ENCODE measurements at regions not wholly inside any gene's neighbourhood (a gene's known extent, or its start where the extent isn't known, plus 50 kb on each side); places are given as distances from the start of the nearest gene placed in this dataset.
"Not testable (repeated sequence)": the region's sequence is repeated elsewhere in the genome, so short reads cannot be mapped to it uniquely, and the experiment has no call there.

GRCh38 chr6:84988766-84989165, 224.4 kb upstream of the TBX18 start:
- dilution Hi-C loops (cut with HindIII; ENCODE audit: low sequenced_read_pairs, unreplicated experiment); H3K36me3 ChIP-seq (ENCODE audit: control insufficient read depth, insufficient read depth, low read length); H3K23ac ChIP-seq (ENCODE audit: low read depth, low read length); H3K4me1 ChIP-seq (ENCODE audit: control insufficient read depth, insufficient read depth, low read length); DNase-seq; H3K14ac ChIP-seq (replicated peaks; ENCODE audit: low read depth, low read length); H3K9me3 ChIP-seq (ENCODE audit: control insufficient read depth, insufficient read depth, low read length); H2BK15ac ChIP-seq (ENCODE audit: low read depth, low read length); ATAC-seq (ENCODE audit: low read depth); H2AK5ac ChIP-seq (ENCODE audit: low read depth, low read length); H3K9me1 ChIP-seq (ENCODE audit: insufficient read depth, low read length); H2AFZ ChIP-seq (replicated peaks; ENCODE audit: low read length, poor library complexity); H2BK120ac ChIP-seq (ENCODE audit: low read depth, low read length); H3K56ac ChIP-seq (ENCODE audit: extremely low read depth, insufficient read depth, low read length); CTCF ChIA-PET; H4K5ac ChIP-seq (ENCODE audit: low read depth, low read length); H3K4ac ChIP-seq (ENCODE audit: low read depth, low read length); H3K4me2 ChIP-seq (ENCODE audit: low read depth, low read length); H3K18ac ChIP-seq (ENCODE audit: low read depth, low read length); H3K79me1 ChIP-seq (ENCODE audit: low read depth in 1 of 2, low read length in 2 of 2); in situ Hi-C loops (cut with MboI; ENCODE audit: low sequenced_read_pairs); H2AK9ac ChIP-seq (replicated peaks; ENCODE audit: low read depth, low read length, poor library complexity); H4K20me1 ChIP-seq (ENCODE audit: insufficient read depth, low read length); H4K8ac ChIP-seq (ENCODE audit: low read depth in 2 of 2, low read length in 2 of 2); H3K27me3 ChIP-seq (ENCODE audit: control insufficient read depth, insufficient read depth, low read length); H2BK5ac ChIP-seq (ENCODE audit: low read depth, low read length, poor library complexity, severe bottlenecking); H2BK20ac ChIP-seq (ENCODE audit: low read depth, low read length); H4K91ac ChIP-seq (ENCODE audit: insufficient read depth, low read depth, low read length); H3K9ac ChIP-seq (ENCODE audit: low read depth, low read length); POLR2A ChIA-PET (ENCODE audit: unreplicated experiment); intact Hi-C loops (cut with micrococcal nuclease); BruUV-seq (replicated peaks); H3K4me3 ChIP-seq (ENCODE audit: insufficient read depth, low read depth, low read length); H3K27ac ChIP-seq (ENCODE audit: insufficient read depth, low read length): not testable (repeated sequence)
- WGBS, 2 experiments (ENCODE audit: extremely low coverage in 2 of 2, insufficient read length in 1 of 2) = no CpG with 5 or more reads among the region's 1 CpG

- H3K18ac ChIP-seq (ENCODE audit: low read depth, low read length); H2BK15ac ChIP-seq (ENCODE audit: low read depth, low read length); H4K8ac ChIP-seq (ENCODE audit: low read depth in 2 of 2, low read length in 2 of 2); DNase-seq; H3K56ac ChIP-seq (ENCODE audit: extremely low read depth, insufficient read depth, low read length); H2BK5ac ChIP-seq (ENCODE audit: low read depth, low read length, poor library complexity, severe bottlenecking); H4K5ac ChIP-seq (ENCODE audit: low read depth, low read length); BruUV-seq (replicated peaks); H4K20me1 ChIP-seq (ENCODE audit: insufficient read depth, low read length); H3K27ac ChIP-seq (ENCODE audit: insufficient read depth, low read length); ATAC-seq (ENCODE audit: low read depth); H2AK5ac ChIP-seq (ENCODE audit: low read depth, low read length); in situ Hi-C loops (cut with MboI; ENCODE audit: low sequenced_read_pairs); H3K27me3 ChIP-seq (ENCODE audit: control insufficient read depth, insufficient read depth, low read length); H3K9me1 ChIP-seq (ENCODE audit: insufficient read depth, low read length); H2AK9ac ChIP-seq (replicated peaks; ENCODE audit: low read depth, low read length, poor library complexity); H2AFZ ChIP-seq (replicated peaks; ENCODE audit: low read length, poor library complexity); H3K36me3 ChIP-seq (ENCODE audit: control insufficient read depth, insufficient read depth, low read length); H3K9me3 ChIP-seq (ENCODE audit: control insufficient read depth, insufficient read depth, low read length); H2BK20ac ChIP-seq (ENCODE audit: low read depth, low read length); H3K4me3 ChIP-seq (ENCODE audit: insufficient read depth, low read depth, low read length); H2BK120ac ChIP-seq (ENCODE audit: low read depth, low read length); H3K9ac ChIP-seq (ENCODE audit: low read depth, low read length); CTCF ChIA-PET; H3K23ac ChIP-seq (ENCODE audit: low read depth, low read length); H4K91ac ChIP-seq (ENCODE audit: insufficient read depth, low read depth, low read length); H3K4me1 ChIP-seq (ENCODE audit: control insufficient read depth, insufficient read depth, low read length); H3K79me1 ChIP-seq (ENCODE audit: low read depth in 1 of 2, low read length in 2 of 2); dilution Hi-C loops (cut with HindIII; ENCODE audit: low sequenced_read_pairs, unreplicated experiment); H3K4me2 ChIP-seq (ENCODE audit: low read depth, low read length); H3K4ac ChIP-seq (ENCODE audit: low read depth, low read length); POLR2A ChIA-PET (ENCODE audit: unreplicated experiment); H3K14ac ChIP-seq (replicated peaks; ENCODE audit: low read depth, low read length); intact Hi-C loops (cut with micrococcal nuclease): not testable (repeated sequence)
- WGBS, 2 experiments (ENCODE audit: extremely low coverage in 2 of 2, insufficient read length in 1 of 2) = no CpG with 5 or more reads among the region's 3 CpGs
These were observed 221.1 kb upstream of the TBX18 start for GRCh38 chr6:84985490-84985889.

Measured in IMR-90 (cell line).